CD4-positive, alpha-beta T cell treated with Interleukin-2 at 100 ng/mL for 4 hours (primary cell): ENCODE measurements at regions not wholly inside any gene's neighbourhood (a gene's known extent, or its start where the extent isn't known, plus 50 kb on each side); places are given as distances from the start of the nearest gene placed in this dataset.

Experiments used
- DNase-seq: peaks from one replicate; pipeline ENCODE4 v3.0.0-alpha.2; 2020; ENCODE audit warnings: low spot score

DNA sequence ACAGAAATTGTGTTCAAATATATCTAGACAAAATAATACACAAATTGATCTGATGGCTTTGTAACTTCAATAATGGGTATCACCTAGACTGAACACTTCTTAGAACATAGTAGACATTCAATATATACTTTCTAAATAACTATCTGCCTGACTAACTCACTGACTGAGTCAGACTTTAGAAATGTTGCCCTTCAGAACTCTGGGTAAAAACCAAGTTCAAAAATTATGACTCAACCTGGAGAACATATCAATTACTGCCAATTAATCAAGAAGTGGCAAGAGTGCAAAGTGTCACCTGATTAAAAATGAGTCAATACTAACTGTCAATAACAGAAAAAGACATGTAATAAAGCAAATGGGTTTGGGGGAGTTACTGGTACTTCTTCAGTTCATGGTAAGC, 144.6 kb upstream of the TMCO5A start:
- no peak for DNase-seq

DNA sequence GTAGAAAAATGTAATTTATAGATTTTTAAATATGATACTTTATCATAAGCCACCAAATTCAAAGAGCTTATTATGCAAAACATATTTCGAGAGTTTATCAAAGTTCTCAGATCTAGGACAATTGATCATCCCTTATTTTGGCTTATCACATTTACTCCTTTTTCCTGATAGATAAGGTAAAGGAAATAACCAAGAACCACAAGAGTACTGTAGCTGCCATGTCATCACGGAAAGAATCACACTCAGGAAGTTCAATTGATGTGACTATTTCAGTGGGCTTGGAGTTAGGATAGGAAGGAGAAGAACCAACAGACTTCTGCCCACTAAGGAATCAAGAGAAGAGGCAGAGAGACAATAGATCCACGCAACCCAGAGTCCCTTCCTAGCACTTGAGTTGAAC, 142.7 kb upstream of the TMCO5A start:
- DNase-seq = no peak

DNA sequence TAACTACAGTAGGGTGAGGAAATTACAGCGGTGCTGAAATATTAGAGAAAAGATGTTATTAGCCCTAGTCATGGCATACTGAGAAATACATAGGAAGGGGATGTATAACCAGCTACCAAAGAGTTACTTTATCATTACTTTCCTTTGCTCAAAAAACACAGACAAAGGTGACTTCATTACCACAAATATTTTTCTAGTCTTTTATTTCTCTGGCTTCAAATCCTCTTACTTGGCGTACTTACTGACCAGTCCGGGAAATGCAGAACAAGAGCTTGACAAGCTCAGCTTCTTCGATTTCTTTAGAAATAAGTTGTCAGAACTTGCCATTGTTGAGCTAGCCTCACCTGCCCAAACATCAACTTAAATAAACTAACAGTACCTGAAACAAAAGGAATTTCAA, 142.1 kb upstream of the TMCO5A start:
- no peak for DNase-seq

DNA sequence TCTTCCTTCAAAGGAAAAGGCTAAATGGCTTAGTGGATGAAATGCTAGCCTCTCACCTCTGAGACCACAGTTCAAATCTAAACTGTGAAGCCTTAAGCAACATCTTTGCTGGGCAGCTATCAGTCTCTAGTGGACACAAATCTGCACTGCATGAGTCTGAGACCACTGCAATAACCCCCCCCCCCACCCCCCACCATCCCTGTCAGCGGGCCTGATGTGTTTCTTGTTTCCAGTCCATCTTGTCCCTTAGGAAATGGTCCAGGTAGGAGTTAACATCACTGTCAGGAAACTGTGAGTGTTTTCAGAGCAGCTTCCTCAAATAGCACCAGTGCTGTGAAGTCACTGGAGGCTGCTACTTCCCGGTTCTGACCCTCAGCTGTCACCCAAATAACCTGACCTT, 140.6 kb upstream of the TMCO5A start:
- DNase-seq = no peak

DNA sequence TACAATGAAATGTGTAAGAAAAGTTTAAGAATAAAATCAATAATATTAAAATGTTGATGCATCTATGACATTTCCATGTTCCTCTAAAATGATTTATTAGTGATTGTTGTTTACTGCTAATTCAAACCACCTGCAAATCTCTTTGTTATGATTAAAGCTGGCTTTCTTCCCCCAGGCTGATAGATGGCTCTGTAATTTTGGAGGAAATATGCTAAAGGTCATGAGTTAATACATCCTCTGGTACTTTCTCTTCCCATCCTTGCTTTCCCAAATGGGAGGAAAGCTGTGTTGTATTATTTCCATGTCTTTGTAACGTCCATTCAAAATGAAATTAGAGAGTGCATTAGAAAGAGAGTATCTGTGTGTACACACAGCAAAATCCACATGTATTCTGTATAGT, 139.5 kb upstream of the TMCO5A start:
- DNase-seq = no peak

DNA sequence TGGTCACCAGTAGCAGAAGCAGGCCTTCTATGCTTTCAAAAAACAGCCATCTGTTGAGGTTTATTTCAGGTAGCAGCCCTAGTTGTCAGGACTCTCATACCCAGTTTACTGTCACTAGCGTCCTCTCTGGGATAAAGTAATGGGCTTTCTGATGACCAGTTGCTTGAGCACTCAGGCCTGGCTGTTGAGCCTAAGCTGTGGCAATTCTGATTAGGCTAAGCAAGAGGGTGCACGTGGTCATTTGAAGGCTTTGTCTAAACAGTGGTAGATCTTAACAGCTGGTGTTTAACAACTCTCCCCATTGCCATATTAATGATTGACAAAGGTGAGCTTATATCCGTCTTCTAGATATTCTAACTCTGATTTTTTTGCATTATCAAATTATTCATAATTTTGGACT, 132.9 kb upstream of the TMCO5A start:
- DNase-seq = no peak

DNA sequence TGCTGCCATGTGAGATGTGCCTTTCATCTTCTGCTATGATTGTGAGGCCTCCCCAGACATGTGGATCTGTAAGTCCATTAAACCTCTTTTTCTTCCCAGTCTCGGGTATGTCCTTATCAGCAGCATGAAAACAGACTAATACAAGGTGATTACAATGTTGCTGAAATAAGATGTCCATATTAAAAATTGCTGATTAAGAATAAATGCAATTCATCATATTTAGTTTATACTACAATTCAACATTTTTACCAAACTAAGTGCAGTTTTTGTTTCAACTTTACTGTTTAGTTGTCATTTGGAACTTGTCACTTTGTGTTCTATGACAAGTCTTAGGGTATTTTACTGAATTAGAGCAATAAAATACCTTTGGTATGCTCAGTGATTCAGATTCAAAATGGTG, 127.6 kb upstream of the TMCO5A start:
- no peak for DNase-seq

DNA sequence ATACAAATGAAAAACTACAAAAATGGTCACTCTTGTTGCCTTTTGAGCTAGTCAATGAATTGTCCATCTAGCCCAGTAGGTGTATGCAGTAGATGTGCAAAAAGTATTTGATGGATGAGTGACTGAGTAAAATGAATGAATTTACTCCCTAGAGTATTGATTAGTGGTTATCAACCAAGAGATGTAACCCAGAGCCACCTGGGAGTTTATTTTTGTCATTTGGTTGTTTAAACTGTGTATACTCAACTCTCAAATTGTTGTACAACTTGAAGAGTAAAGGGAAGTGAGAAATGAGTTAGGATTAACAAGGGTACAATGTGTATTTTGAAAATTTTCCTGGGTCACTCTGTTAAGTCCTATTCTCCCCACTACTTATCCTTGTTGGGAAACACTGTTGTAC, 124.1 kb upstream of the TMCO5A start:
- no peak for DNase-seq

DNA sequence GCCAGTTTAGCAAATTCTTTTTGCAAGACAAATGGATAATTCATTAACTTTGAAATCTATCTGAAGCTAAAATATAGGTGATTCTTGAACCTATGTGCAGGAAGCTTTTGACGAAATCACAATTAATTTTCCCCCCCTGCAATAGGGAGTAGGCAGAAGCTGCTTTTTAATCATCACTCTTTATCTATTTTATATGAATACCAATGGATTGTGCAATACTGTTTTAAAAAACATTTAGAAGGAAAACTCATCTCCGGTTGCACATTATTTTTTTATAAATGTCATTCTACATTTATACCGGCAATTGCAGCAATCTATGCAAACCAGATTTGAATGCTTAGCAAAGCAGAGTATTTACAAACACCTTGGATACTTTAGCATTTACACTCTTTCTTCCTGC, 121.1 kb upstream of the TMCO5A start:
- DNase-seq = no peak

DNA sequence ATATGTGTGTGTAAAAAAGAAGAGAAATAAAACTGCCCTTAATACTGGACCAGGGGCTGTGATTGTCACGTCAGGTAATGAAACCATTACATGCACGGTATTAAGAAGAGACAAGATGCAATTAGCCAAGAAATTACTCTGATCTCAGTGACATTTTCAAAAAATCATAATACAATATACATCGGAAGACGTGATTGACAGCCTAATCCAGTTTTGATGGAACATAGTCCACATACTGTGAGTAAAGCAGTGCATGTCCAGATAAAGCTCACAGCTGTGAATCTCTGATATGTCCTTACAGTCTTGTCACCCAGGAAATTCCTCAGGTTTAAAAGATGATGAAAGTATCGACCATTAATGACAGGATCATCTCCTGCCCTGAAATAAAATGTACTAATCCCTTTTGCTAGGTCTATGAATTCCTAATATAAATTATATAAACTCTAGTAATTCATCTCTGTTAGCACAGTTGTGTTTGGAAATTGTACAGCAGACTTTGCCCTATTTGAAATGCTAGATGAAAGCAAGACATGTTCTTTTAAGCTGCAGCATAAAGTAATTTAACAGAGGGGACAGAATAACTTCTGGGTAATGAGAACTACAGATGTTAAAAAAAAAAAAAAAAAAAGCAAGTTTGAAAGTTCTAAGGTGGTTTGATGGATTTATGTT, 119.5 kb upstream of the TMCO5A start:
- DNase-seq = no peak

DNA sequence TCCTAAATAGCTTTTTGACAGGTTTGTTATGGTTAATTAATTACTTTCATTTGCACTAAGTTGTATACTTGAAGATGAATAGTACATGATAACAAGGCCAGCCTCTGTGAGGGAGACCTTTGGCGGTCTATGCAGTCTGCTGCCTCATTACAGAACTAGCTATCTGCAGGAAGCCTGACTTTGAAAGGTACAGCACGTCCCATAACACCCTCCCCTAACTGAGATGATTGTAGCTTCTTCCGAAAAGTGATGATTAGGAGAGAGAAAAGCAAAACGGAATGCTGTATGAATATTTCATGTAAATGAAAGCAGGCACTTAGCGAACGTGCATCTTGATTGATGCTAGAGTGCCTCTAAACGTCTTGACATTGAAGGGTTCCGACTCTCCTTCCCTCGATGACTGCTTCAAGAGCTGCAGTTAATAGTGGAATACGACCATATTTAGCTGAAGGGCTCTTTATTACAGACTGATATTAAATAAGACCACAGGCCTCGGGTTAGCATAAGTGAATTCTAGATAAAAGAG, 116.2 kb upstream of the TMCO5A start:
- no peak for DNase-seq

DNA sequence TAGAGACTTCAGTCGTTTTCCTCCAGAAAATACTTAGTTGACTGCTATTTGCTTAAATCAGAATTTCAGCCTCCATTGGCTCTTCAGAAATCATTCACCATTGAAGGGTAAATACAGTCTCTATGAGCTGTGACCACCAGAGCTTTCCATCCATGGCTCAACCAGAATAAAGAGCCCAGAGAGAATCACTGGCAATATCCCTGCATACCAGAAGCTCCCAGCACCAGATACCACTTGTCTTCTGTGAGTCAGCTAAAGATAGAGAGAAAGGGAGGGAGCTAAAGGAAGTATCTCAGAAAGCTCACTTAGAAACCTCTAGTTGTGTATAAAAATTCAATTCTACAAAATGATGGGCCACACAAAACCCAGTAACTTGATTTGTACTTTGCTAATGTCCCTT, 115.2 kb upstream of the TMCO5A start:
- DNase-seq = no peak

DNA sequence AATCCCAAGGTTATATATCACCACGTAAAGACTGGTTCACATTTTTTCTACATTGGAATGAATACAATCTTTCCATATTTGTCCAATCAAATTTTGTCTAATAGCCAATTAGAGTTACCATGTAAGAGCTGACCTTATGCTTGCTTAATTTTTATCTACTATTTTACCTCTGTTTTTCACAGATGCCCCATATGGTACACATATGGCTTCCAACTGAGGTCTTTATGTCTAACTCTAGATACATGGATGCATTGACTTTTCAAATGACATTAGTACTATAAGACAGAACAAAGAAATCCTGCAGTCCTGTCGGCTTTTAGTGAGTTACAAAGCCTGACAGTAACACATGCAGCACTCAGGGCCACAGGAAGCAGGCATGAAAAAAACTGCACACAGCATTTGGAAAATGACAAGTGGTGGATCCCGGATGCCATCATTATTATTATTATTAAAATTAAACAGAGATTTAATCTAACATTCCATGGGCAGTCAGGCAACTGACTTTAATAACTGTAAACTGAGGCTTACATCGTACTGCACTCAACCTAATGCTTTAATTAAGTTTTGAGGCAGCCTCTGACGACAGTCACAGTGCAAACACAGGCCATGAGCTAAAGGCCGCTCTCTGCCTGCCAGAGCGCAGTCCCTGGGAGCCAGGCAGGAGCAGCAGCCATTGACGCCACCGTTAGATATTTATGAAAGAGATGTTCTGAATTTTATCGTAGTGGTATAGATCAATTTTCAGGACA, 113.9 kb upstream of the TMCO5A start:
- no peak for DNase-seq

DNA sequence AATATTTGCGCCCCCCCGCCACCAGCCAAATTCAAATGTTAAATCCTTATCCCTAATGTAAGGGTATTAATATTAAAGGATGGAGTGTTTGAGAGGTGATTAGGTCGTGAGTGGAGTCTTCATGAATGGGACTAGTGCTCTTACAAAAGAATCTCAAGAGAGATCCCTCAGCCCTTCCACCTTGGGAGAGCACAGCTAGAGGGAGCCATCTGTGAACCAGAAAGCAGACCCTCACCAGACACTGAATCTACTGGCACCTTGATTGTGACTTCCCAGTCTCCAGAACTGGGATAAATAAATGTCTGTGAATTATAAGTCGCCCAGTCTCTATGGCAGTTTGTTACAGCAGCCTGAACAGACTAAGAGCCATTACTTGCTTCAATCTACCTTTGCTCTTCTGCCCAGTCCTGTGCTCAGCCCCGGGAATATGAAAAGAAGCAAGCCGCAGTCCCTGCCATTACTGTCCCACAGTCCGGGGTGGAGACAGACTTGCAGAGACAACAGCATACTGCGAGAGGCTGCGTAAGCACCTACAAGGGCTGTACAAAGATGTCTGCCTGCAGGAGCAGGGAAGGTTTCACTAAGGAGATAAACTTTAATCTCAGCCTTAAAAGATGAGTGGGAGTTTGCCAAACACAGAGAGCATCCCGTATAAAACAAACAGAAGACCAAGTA, 110.7 kb upstream of the TMCO5A start:
- no peak for DNase-seq

DNA sequence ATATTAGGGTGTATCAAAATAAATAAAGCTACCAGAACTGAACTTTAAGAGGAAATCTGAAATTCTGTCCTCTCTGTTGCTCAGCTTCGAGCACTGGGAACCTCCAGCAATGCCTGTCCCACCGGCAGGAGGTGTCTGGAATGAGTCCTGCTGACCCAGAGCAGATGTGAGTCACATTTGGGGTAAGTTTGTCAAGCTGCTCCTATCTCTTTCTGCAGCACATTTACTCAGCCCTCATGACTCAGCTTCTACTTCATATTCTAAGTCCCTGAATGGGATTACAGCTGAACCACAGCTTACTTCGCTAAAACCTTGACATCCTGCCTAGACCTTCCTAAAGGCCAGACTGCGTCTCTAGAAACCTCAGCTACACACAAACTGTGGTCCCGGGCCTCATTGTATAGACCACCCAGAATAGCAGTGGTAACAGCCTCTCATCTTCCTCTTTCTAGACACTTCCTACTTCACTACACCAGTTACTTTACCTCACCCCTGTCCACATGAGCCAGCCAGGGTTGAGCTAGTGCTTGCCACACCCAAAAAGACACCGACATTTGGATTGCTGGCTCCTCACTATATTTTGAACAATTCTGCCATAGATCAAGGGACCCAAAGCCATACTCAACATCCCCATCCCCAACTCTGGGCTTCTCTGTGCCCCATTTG, 109.6 kb upstream of the TMCO5A start:
- DNase-seq = no peak

DNA sequence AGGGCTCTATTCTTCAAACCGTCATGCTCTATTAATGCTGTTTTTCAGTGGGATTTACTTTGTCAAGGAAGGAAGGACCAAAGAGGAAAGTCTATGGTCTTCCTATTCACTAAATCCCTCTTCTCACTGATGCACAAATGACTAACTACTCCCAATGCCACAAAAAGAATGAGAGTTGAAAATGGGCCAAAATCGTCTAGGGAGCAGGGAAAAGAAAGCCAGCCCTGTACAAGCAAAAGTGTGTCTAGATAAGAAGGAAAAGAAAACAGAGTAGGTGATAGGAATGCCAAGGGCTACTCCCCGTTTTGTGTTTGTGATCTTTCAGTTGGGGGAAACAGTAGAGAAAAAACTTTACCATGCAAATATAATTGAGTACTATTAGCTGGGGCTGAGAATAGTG, 97.2 kb upstream of the TMCO5A start:
- DNase-seq = no peak

DNA sequence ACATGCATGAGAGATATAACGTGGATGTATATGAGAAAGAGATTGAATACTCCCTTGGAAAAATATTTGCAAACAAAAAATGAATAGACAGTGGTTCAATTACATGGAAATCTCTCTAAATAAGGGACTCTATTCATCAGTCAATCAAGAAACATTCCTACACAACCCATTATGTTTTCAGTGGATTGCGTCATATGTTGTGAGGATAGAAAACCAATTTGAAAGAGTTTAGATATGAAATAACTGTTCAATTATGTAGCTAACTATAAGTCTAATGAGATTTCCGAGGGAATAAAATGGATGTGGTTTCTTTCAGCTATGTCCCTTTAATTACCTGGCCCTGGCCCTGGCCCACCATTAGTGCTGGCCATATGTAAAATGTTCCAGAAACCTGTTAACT, 86.7 kb upstream of the TMCO5A start:
- no peak for DNase-seq

DNA sequence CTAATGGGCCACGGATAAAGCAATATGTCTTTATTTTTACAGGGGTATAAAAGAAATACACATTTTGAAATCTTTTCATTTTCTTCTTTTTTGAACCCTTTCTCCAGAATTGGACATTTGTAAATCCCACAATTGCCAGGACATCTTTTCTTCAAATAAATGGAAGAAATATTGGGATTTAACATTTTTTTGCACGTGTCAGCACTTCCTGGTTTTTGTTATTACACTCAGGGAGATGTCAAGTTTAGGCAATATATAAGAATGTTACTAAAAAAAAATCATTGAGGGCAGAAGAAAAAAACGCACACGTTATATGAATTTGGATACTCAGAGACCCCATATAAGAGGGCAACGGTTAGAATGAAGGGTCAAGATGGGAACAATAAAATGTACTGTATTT, 78.3 kb upstream of the TMCO5A start:
- no peak for DNase-seq

DNA sequence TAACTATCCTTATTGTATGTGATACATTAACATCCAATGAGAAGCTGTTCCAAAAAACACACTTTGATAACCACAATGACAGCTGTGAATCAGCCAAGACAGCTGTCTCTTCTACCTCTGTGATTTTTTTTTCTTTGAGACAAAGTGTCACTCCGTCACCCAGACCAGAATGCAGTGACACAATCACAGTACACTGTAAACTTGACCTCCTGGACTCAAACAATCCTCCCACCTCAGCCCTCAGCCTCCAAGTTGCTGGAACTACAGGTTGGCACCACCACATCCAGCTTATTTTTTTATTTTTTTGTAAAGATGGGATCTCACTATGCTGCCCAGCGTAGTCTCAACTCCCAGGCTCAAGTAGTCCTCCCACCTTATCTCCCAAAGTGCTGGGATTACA, 73.5 kb upstream of the TMCO5A start:
- DNase-seq = no peak

DNA sequence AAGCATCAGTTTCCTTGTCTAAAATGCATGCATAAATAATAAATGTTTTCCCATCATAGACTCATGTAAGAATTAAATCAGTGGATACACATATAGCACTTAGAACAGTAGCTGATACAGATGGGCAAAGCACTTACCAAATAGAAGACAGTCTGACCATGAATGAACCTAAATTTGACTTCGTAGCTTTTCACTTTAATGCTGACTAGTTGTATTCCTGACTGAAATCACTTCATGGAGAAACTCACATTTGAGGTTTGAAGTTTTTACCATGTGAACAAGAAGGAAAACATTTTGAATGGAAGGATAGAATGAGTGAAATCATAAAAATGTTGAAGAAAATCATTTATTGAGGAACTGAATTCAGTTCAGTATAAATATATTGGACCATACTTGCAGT, 68.8 kb upstream of the TMCO5A start:
- no peak for DNase-seq

DNA sequence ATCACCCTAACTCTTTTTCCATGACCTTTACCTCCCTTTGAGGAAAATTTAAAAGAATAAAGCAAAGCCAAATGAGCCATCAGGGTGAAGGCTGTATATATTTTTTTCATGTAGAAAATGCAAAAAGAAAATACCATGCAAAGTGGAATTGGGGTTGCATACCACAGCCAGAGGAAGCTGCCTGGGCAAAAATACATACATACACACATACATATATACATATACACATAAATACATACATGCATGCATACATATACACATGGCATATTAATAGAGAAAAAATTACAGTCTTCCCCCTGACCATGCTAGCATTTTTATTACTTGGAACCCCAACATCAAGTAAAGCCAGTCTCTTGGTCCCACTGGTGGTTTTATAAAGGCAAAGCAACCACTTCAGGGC, 63.7 kb upstream of the TMCO5A start:
- no peak for DNase-seq

DNA sequence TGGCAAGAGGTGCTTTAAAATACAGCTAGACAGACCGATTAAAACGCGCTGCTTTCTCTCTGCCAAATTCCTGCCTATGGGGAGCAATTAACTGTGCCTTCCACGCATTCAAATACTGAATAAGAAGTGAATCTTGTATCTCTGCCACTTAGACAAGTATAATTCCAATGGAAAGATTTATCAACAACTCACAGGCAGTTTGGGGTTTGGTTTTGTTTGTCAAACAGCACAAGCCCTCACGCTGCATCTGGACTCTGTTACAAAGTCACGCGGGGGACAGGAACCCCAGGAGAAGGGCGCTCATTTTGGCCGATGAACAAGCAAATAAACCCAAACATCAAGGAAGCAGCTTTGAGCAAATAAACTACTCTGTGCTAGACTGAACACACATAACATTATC, 61.8 kb upstream of the TMCO5A start:
- DNase-seq = no peak

DNA sequence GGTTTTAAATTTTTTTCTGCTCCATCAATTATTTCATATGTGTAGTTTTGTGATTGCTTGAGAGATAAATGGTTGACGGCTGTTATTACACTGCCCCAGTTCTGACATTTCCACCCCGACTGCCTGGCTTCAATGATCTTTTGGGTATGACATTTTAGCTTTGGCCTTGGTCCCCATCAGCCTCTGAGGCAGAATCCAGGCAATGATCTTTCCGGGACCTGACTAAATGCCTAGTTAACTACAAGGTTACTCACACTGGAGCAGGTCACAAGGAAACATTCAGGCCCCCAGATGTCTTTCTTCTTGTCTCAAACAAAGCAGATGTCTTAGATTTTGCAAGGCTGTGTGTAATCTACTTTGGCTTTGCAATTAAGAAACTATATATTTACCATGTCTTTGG, 61.1 kb upstream of the TMCO5A start:
- DNase-seq = no peak
